ENCODE measurements at regions not wholly inside any gene's neighbourhood (a gene's known extent, or its start where the extent isn't known, plus 50 kb on each side); places are given as distances from the start of the nearest gene placed in this dataset.
"Not testable (repeated sequence)": the region's sequence is repeated elsewhere in the genome, so short reads cannot be mapped to it uniquely, and the experiment has no call there.

DNA sequence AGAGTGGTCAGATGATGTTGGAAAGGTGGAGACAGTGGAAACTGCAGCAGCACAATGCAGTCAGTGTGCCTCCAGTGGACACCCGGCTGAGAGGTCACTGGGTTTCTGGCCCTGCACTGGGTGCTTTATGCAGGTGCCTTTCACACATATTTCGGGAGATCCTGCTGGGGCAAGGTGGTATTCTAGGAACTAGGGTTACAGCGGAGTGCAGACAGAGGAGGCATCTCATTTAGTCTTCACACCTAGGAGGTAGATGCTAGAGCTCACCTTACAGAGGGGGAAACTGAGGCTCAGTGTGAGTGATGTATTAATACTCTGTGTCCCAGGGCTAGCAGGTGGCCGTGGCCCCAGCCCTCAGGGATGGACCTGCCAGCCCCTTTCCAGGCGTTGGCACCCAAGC is 103.9 kb upstream of the KCTD7 start:
- DNase-seq = no peak
- in situ Hi-C loops (cut with MboI; ENCODE audit: low pct_unique_long_range_greater_than_20kb, low sequenced_read_pairs) = no loop called here

GRCh38 chr7:66526782-66527181 is 101.9 kb upstream of the KCTD7 start:
- in situ Hi-C loops (cut with MboI; ENCODE audit: low pct_unique_long_range_greater_than_20kb, low sequenced_read_pairs); DNase-seq: not testable (repeated sequence)

DNA sequence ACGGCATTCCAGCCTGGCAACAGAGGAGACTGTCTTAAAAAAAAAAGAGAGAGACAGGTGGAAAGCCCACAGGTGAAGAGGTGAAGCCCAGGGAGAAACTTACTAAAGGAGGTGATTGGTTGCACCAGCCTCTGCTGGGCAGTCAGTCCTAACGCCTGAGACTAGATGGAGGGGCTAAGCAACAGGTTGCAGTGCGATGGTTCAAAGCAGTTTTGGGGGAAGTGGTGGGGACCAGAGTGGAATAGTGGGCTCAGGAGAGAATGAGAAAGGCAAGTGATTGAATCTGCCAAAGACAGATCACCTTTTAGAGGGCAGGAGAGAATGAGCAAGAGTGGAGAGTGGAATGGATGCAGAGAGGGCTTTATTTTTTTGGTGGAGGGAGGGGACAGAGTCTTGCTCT is 100.0 kb upstream of the KCTD7 start:
- in situ Hi-C loops (cut with MboI; ENCODE audit: low pct_unique_long_range_greater_than_20kb, low sequenced_read_pairs) = no loop called here
- DNase-seq = no peak

GRCh38 chr7:66529883-66530610 is 98.6 kb upstream of the KCTD7 start:
- in situ Hi-C loops (cut with MboI; ENCODE audit: low pct_unique_long_range_greater_than_20kb, low sequenced_read_pairs) = no loop called here
- DNase-seq = no peak

DNA sequence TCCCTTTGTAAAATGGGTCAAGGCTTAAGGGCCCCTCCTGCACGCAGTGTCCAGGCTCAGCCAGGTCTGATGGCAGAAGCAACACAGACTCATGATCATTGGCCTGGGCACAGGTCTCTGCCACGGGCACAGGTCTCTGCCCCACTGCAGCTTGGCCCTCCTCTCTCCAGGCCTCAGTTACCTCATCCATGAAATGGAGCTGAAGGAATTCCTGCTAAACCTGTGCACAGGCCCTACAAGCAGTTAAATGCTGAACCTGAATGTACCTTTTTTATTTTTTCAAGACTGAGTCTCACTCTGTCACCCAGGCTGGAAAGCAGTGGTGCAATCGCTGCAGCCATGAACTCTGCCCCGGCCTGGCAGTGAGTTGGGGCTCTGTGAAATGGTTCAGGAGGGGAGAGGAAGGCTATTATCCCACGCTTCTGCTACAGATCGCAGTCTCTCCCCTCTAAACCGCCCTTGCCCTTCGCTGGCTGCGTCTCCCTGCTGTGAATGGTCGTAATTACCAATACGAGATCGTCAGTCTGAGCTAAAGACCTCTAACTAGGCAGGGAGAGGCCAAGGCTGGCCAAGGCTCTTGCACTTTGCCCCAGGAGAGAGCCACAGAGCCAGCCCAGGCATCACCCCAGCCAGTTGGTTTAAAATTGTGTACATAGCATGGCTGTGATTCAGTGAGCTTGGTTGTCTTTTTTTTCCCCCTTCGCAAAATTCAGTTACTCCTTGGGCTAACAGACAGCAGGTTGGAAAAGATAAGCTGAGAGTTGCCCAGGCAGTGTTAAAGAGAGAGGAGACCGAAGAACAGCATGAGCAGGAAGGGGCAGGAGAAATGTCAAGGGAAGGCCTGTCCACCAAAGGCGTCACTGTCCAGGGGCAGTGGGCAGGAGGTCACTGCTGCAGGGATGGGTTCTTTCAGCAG is 93.0 kb upstream of the KCTD7 start:
- in situ Hi-C loops (cut with MboI; ENCODE audit: low pct_unique_long_range_greater_than_20kb, low sequenced_read_pairs) = no loop called here

DNA sequence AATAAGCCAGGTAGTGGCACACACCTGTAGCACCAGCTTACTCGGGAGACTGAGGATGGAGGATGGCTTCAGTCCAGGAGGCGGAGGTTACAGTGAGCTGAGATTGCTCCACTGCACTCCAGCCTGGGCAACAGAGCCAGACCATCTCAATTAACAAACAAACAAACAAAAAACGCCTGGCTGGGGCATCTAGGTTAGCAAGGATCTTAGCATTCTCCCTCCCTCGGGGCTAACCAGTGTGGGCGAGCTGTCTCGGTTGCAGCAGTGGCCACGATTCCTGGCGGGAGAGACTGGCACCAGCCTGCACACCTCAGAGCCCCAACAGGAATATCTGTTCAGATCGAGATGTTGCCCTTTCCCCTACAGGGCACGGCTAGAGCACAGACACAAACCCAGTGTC is 91.3 kb upstream of the KCTD7 start:
- in situ Hi-C loops (cut with MboI; ENCODE audit: low pct_unique_long_range_greater_than_20kb, low sequenced_read_pairs) = no loop called here
- DNase-seq = no peak

More for the DNA sequence above, 93.0 kb upstream of the KCTD7 start:
- no peak for DNase-seq

- DNase-seq = no peak
- in situ Hi-C loops (cut with MboI; ENCODE audit: low pct_unique_long_range_greater_than_20kb, low sequenced_read_pairs) = no loop called here
Measured at GRCh38 chr7:66537876-66538275, 90.8 kb upstream of the KCTD7 start.

DNA sequence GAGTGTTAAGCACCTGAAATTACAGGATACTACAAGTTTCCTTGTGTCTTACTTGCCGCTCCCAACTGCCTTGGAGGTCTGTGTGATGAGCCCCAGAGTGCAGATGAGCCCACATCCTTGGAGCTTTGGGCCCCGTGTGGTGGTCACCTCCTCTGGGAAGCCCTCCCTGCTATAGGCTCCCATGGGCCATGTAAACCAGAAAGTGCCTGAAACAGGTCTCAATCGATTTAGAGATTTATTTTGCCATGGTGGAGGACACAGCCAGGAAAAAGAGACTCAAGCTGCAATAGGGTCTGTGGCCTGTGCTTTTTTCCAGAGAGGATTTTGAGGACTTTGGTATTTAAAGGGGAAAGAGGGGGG is 89.4 kb upstream of the KCTD7 start:
- no peak for DNase-seq
- in situ Hi-C loops (cut with MboI; ENCODE audit: low pct_unique_long_range_greater_than_20kb, low sequenced_read_pairs) = no loop called here

GRCh38 chr7:66539902-66540375 is 88.7 kb upstream of the KCTD7 start:
- in situ Hi-C loops (cut with MboI; ENCODE audit: low pct_unique_long_range_greater_than_20kb, low sequenced_read_pairs) = no loop called here
- no peak for DNase-seq

- no peak for DNase-seq
- in situ Hi-C loops (cut with MboI; ENCODE audit: low pct_unique_long_range_greater_than_20kb, low sequenced_read_pairs) = no loop called here
Measured at GRCh38 chr7:66542049-66542448, 86.6 kb upstream of the KCTD7 start.

DNA sequence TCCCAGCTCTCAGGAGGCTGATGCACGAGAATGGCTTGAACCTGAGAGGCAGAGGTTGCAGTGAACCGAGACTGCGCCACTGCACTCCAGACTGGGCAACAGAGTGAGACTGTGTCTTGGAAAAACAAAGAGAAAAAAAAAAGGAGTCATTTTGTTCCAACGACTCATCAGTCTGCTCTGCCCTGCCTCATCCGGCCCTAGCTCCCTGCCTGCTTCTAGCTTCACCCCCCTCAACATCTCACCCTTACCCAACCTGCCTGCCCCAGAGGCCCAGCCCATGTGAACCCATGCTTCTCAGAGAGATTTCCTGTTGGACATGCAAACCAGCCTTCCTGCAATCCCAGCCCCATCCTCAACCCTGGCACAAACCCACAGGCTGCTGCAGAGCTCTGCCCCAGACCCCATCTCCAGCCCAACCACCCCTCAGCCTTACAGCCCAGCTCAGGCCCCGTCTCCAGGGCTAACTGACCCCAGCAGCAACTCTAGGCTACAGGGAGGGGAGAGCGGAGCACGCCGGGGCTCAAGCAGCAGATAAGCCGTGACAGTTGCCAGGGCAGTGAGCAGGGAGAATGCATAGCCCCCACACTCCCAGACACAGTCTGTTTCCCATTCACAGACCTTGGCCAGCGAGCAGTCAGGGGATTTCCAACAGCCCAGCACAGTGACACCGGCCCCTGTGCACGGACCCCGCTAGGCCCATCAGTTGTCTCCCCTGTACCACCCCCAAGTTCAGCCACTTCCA is 86.0 kb upstream of the KCTD7 start:
- in situ Hi-C loops (cut with MboI; ENCODE audit: low pct_unique_long_range_greater_than_20kb, low sequenced_read_pairs) = no loop called here
- DNase-seq = no peak

DNA sequence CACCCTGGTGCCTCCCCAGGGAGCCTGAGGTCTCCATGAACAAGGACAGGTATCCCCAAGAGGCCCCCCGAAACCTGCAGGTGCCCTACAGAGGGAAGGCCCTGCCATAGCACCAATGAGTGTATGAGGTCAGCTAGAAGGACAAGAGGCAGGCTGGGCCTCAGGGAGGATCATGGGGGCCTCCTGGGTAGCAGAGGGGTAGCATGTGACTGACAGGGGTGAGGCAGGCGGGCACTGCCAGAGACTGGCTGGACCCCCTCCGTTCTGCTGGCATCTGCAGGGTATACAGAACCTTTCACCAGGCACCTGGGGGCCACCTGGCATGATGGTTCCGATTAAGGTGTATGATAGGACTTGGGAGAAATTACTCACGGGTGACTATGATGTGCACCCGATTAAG is 79.2 kb upstream of the KCTD7 start:
- no peak for DNase-seq
- in situ Hi-C loops (cut with MboI; ENCODE audit: low pct_unique_long_range_greater_than_20kb, low sequenced_read_pairs) = no loop called here

DNA sequence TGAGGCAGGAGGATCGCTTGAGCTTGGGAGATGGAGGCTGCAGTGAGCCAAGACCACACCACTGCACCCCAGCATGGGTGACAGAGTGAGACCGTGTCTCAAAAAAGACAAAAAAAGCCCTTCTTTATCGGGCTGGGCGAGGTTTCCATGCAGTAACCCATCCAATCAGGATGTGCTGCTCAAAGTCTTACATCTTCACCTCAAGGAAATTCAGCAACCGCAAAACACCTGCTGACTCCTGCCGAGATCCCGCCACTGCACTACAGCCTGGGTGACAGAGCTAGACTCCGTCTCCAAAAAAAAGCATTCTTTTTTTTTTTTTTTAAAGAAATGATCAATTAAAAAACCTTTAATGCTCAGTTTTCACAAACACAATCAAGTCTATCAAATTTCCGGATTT is 75.7 kb upstream of the KCTD7 start:
- in situ Hi-C loops (cut with MboI; ENCODE audit: low pct_unique_long_range_greater_than_20kb, low sequenced_read_pairs) = no loop called here
- DNase-seq = no peak

GRCh38 chr7:66553675-66554074 is 75.0 kb upstream of the KCTD7 start:
- DNase-seq; in situ Hi-C loops (cut with MboI; ENCODE audit: low pct_unique_long_range_greater_than_20kb, low sequenced_read_pairs): not testable (repeated sequence)

- DNase-seq; in situ Hi-C loops (cut with MboI; ENCODE audit: low pct_unique_long_range_greater_than_20kb, low sequenced_read_pairs): not testable (repeated sequence)
Measured at GRCh38 chr7:66554291-66554690, 74.4 kb upstream of the KCTD7 start.

- in situ Hi-C loops (cut with MboI; ENCODE audit: low pct_unique_long_range_greater_than_20kb, low sequenced_read_pairs); DNase-seq: not testable (repeated sequence)
Measured at GRCh38 chr7:66554842-66555430, 73.7 kb upstream of the KCTD7 start.

DNA sequence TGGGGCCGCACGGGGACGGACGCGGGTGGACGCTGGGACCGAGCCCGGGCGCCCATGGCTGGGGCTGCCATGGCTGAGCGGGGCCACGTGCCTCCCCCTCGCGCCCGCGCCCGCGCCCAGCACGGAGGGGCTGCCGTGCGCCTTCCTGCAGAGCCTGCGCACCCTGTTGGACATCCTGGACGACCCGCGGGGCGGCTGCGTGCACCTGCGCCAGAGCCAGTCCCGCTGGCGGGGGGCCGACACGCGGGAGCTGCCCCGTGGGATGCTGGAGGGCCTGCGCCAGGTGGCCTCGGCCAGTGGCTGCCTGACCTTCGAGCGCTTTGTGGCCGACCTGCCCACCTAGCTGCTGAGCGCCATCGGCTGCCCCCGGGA is 72.5 kb upstream of the KCTD7 start:
- in situ Hi-C loops (cut with MboI; ENCODE audit: low pct_unique_long_range_greater_than_20kb, low sequenced_read_pairs) = no loop called here
- no peak for DNase-seq

GRCh38 chr7:66556549-66557213 is 72.0 kb upstream of the KCTD7 start:
- no peak for DNase-seq
- in situ Hi-C loops (cut with MboI; ENCODE audit: low pct_unique_long_range_greater_than_20kb, low sequenced_read_pairs) = no loop called here

Data from KBM-7 (cell line).